Dedifferentiated amniotic fluid mesenchymal stem cell (primary cell): ENCODE measurements at regions not wholly inside any gene's neighbourhood (a gene's known extent, or its start where the extent isn't known, plus 50 kb on each side); places are given as distances from the start of the nearest gene placed in this dataset.
"Not testable (repeated sequence)": the region's sequence is repeated elsewhere in the genome, so short reads cannot be mapped to it uniquely, and the experiment has no call there.

Source experiments
- DNase-seq: peaks from one replicate; pipeline ENCODE4 v3.0.0-alpha.2; 2016; ENCODE audit errors: extremely low spot score

- no peak for DNase-seq
Measured at GRCh38 chr14:86243158-86243557, 713.2 kb downstream of the FLRT2 start.

- DNase-seq: no peak
Measured at GRCh38 chr14:86237733-86238132, 707.8 kb downstream of the FLRT2 start.

GRCh38 chr14:86221755-86222154 lies 691.8 kb downstream of the FLRT2 start:
- no peak for DNase-seq

- DNase-seq: no peak
Measured at GRCh38 chr14:86221000-86221399, 691.1 kb downstream of the FLRT2 start.

GRCh38 chr14:86217523-86217922 lies 687.6 kb downstream of the FLRT2 start:
- no peak for DNase-seq

GRCh38 chr14:86203843-86204242 lies 673.9 kb downstream of the FLRT2 start:
- DNase-seq: no peak

- no peak for DNase-seq
Measured at GRCh38 chr14:86196471-86196870, 666.5 kb downstream of the FLRT2 start.

- DNase-seq: no peak
Measured at GRCh38 chr14:86193756-86194155, 663.8 kb downstream of the FLRT2 start.

- no peak for DNase-seq
Measured at GRCh38 chr14:86179980-86180379, 650.0 kb downstream of the FLRT2 start.

GRCh38 chr14:86168371-86168770 lies 638.4 kb downstream of the FLRT2 start:
- no peak for DNase-seq

- DNase-seq: no peak
Measured at GRCh38 chr14:86166541-86166940, 636.6 kb downstream of the FLRT2 start.

GRCh38 chr14:86153480-86153879 lies 623.5 kb downstream of the FLRT2 start:
- no peak for DNase-seq

GRCh38 chr14:86143248-86143647 lies 613.3 kb downstream of the FLRT2 start:
- no peak for DNase-seq

GRCh38 chr14:86141966-86142365 lies 612.0 kb downstream of the FLRT2 start:
- DNase-seq: no peak

GRCh38 chr14:86129426-86129825 lies 599.5 kb downstream of the FLRT2 start:
- no peak for DNase-seq

- DNase-seq: no peak
Measured at GRCh38 chr14:86124328-86124727, 594.4 kb downstream of the FLRT2 start.

- no peak for DNase-seq
Measured at GRCh38 chr14:86115972-86116371, 586.0 kb downstream of the FLRT2 start.

- DNase-seq: not testable (repeated sequence)
Measured at GRCh38 chr14:86110871-86111270, 580.9 kb downstream of the FLRT2 start.

GRCh38 chr14:86104691-86105265 lies 574.8 kb downstream of the FLRT2 start:
- DNase-seq: no peak

- DNase-seq: no peak
Measured at GRCh38 chr14:86094512-86094911, 564.6 kb downstream of the FLRT2 start.

GRCh38 chr14:86091811-86092210 lies 561.9 kb downstream of the FLRT2 start:
- no peak for DNase-seq

- peak; percentile 64 for DNase-seq
Measured at GRCh38 chr14:86088156-86088555, 558.2 kb downstream of the FLRT2 start.

- no peak for DNase-seq
Measured at GRCh38 chr14:86087377-86087776, 557.4 kb downstream of the FLRT2 start.

GRCh38 chr14:86086962-86087361 lies 557.0 kb downstream of the FLRT2 start:
- peak; percentile 52 for DNase-seq
